Mesenchymal stem cell (in vitro differentiated cells and primary cell): ENCODE measurements at regions not wholly inside any gene's neighbourhood (a gene's known extent, or its start where the extent isn't known, plus 50 kb on each side); places are given as distances from the start of the nearest gene placed in this dataset.

Source experiments
- DNase-seq: peaks from one replicate; pipeline ENCODE4 v3.0.0-alpha.2; 2013
- H2AFZ ChIP-seq: one replicate; pipeline ENCODE4 v1.6.1; 2013; ENCODE audit warnings: low read depth, mild to moderate bottlenecking, control low read depth, inconsistent platforms, low read length, moderate library complexity
- H2AK5ac ChIP-seq: 2 replicates; pipeline ENCODE4 v1.6.1; 2013; ENCODE audit warnings: low read length, moderate library complexity, mild to moderate bottlenecking, inconsistent platforms; ENCODE audit not compliant: severe bottlenecking
- H2BK120ac ChIP-seq: one replicate; pipeline ENCODE4 v1.6.1; 2013; ENCODE audit warnings: low read depth, mild to moderate bottlenecking, inconsistent platforms, low read length, moderate library complexity
- H2BK12ac ChIP-seq, 2 experiments: one replicate each; pipeline ENCODE4 v1.6.1; 2013; ENCODE audit warnings: inconsistent platforms in 2 of 2, low read length in 2 of 2, mild to moderate bottlenecking in 2 of 2, moderate library complexity in 2 of 2, control low read depth in 1 of 2
- H2BK15ac ChIP-seq: one replicate; pipeline ENCODE4 v1.6.1; 2013; ENCODE audit warnings: mild to moderate bottlenecking, low read depth, inconsistent platforms; ENCODE audit not compliant: poor library complexity, severe bottlenecking
- H2BK5ac ChIP-seq: 2 replicates; pipeline ENCODE4 v1.6.1; 2013; ENCODE audit warnings: low read depth, mild to moderate bottlenecking, low read length, control low read depth, inconsistent platforms; ENCODE audit not compliant: poor library complexity, severe bottlenecking
- H3K14ac ChIP-seq, 2 experiments: one replicate each; pipeline ENCODE4 v1.6.1; 2013; ENCODE audit warnings: inconsistent platforms in 2 of 2, low read length in 2 of 2, control low read depth in 1 of 2, mild to moderate bottlenecking in 1 of 2, moderate library complexity in 1 of 2
- H3K18ac ChIP-seq, 2 experiments: one replicate each; pipeline ENCODE4 v1.6.1; 2013; ENCODE audit warnings: inconsistent platforms in 2 of 2, low read length in 2 of 2, control low read depth in 1 of 2, low read depth in 1 of 2, mild to moderate bottlenecking in 1 of 2
- H3K23ac ChIP-seq, 2 experiments: one replicate each; pipeline ENCODE4 v1.6.1; 2013; ENCODE audit warnings: inconsistent platforms in 2 of 2, low read length in 2 of 2, mild to moderate bottlenecking in 2 of 2, moderate library complexity in 2 of 2, control low read depth in 1 of 2
- H3K27ac ChIP-seq: 2 replicates; pipeline ENCODE4 v1.5.1; 2013; ENCODE audit warnings: mild to moderate bottlenecking, moderate library complexity, low read length, control low read depth, inconsistent platforms; ENCODE audit not compliant: poor library complexity, severe bottlenecking
- H3K27me3 ChIP-seq, 2 experiments: 2 replicates each; pipeline versions ENCODE4 v1.6.1 to v1.7.0; 2013; ENCODE audit warnings: low read length in 2 of 2, mild to moderate bottlenecking in 2 of 2, moderate library complexity in 2 of 2, control low read depth in 1 of 2, inconsistent platforms in 1 of 2; ENCODE audit not compliant: control insufficient read depth in 1 of 2, insufficient read depth in 1 of 2
- H3K36me3 ChIP-seq, 2 experiments: 2 replicates each; pipeline versions ENCODE4 v1.6.1 to v1.7.0; 2013; ENCODE audit warnings: low read length in 2 of 2, control low read depth in 1 of 2, inconsistent platforms in 1 of 2, low read depth in 1 of 2, mild to moderate bottlenecking in 1 of 2; ENCODE audit not compliant: insufficient read depth in 2 of 2, control insufficient read depth in 1 of 2
- H3K4ac ChIP-seq, 2 experiments: one replicate each; pipeline ENCODE4 v1.6.1; 2013; ENCODE audit warnings: inconsistent platforms in 2 of 2, low read length in 2 of 2, mild to moderate bottlenecking in 2 of 2, moderate library complexity in 2 of 2, control low read depth in 1 of 2, low read depth in 1 of 2
- H3K4me1 ChIP-seq: 2 replicates; pipeline ENCODE4 v1.6.1; 2013; ENCODE audit warnings: low read depth, low read length, control low read depth; ENCODE audit not compliant: control insufficient read depth, insufficient read depth
- H3K4me2 ChIP-seq: 2 replicates; pipeline ENCODE4 v1.6.1; 2013; ENCODE audit warnings: low read length, mild to moderate bottlenecking, inconsistent platforms; ENCODE audit not compliant: poor library complexity, severe bottlenecking
- H3K4me3 ChIP-seq, 2 experiments: 2 replicates each; pipeline versions ENCODE4 v1.5.1 to v1.7.0; 2013; ENCODE audit warnings: low read length in 2 of 2, mild to moderate bottlenecking in 2 of 2, control low read depth in 1 of 2, low read depth in 1 of 2; ENCODE audit not compliant: insufficient read depth in 1 of 2
- H3K79me1 ChIP-seq: replicated peaks from 2 replicates; pipeline ENCODE4 v1.6.1; 2013; ENCODE audit warnings: mild to moderate bottlenecking, control low read depth, low read length, inconsistent platforms; ENCODE audit not compliant: poor library complexity, severe bottlenecking
- H3K9ac ChIP-seq: 2 replicates; pipeline ENCODE4 v1.7.0; 2013; ENCODE audit warnings: mild to moderate bottlenecking, low read length, moderate library complexity
- H3K9me3 ChIP-seq: 2 replicates; pipeline ENCODE4 v1.7.0; 2013; ENCODE audit warnings: mild to moderate bottlenecking, low read length; ENCODE audit not compliant: control insufficient read depth
- H4K8ac ChIP-seq: one replicate; pipeline ENCODE4 v1.6.1; 2013; ENCODE audit warnings: inconsistent platforms, mild to moderate bottlenecking, low read length, moderate library complexity
- H4K91ac ChIP-seq: one replicate; pipeline ENCODE4 v1.6.1; 2013; ENCODE audit warnings: mild to moderate bottlenecking, low read length, inconsistent platforms
- WGBS: methylation state at CpG from one replicate; pipeline ENCODE4 v1.1.7; 2013; ENCODE audit warnings: mixed read lengths; 5-methylcytosine and 5-hydroxymethylcytosine counted together

GRCh38 chr12:82019533-82019932 is 260.4 kb upstream of the PPFIA2 start:
- no peaks in the 10 kb centered on the region for H3K79me1 ChIP-seq
- H3K14ac ChIP-seq, result no peak overlapping the region
- no peak overlapping the region for H2BK120ac ChIP-seq
- no peak overlapping the region for H2BK12ac ChIP-seq
- H3K4me3 ChIP-seq, result no peak overlapping the region
- peaks cover 6% of the 10 kb centered on the region for H3K9me3 ChIP-seq
- H3K9ac ChIP-seq, result no peak overlapping the region
- no peaks in the 10 kb centered on the region for H3K36me3 ChIP-seq
- no peak overlapping the region for H3K23ac ChIP-seq
- H4K91ac ChIP-seq, result no peak overlapping the region
- H3K4me2 ChIP-seq, result no peak overlapping the region
- no peaks in the 10 kb centered on the region for H3K27me3 ChIP-seq
- H2BK15ac ChIP-seq, result no peak overlapping the region
- H3K27ac ChIP-seq, result no peak overlapping the region
- no peak overlapping the region for H2BK5ac ChIP-seq
- H3K4ac ChIP-seq, result no peak overlapping the region
- no peak for DNase-seq
- no peak overlapping the region for H2AK5ac ChIP-seq
- no peaks in the 10 kb centered on the region for H3K4me1 ChIP-seq
- H2AFZ ChIP-seq, result no peak overlapping the region
- no peak overlapping the region for H4K8ac ChIP-seq
- H3K18ac ChIP-seq, result no peak overlapping the region

- Histone ChIP-seq H3K4me1 (no peaks in the 10 kb centered on the region), H4K91ac (no peak overlapping the region), H3K79me1 (no peaks in the 10 kb centered on the region), H2BK120ac (no peak overlapping the region), H2AFZ (no peak overlapping the region), H2AK5ac (no peak overlapping the region), H3K9me3 (peaks cover 4% of the 10 kb centered on the region), H3K23ac (no peak overlapping the region), H2BK5ac (no peak overlapping the region), H3K4me2 (no peak overlapping the region), H3K27ac (peak overlapping the region; percentile 66), H2BK15ac (no peak overlapping the region), H3K27me3 (no peaks in the 10 kb centered on the region), H3K4me3 (no peak overlapping the region), H4K8ac (no peak overlapping the region), H3K4ac (no peak overlapping the region), H3K18ac (no peak overlapping the region), H3K14ac (no peak overlapping the region), H3K36me3 (no peaks in the 10 kb centered on the region), H3K9ac (no peak overlapping the region), H2BK12ac (no peak overlapping the region)
- DNase-seq, result no peak
- no CpG with 5 or more reads among the region's 1 CpG for WGBS
These were observed 256.6 kb upstream of the PPFIA2 start for GRCh38 chr12:82015623-82016347.

GRCh38 chr12:82012176-82012575 is 253.0 kb upstream of the PPFIA2 start:
- H2BK5ac ChIP-seq, result no peak overlapping the region
- no peak overlapping the region for H3K27ac ChIP-seq
- no peak overlapping the region for H3K14ac ChIP-seq
- no peak overlapping the region for H3K4me3 ChIP-seq
- no peak overlapping the region for H4K8ac ChIP-seq
- H2AFZ ChIP-seq, result no peak overlapping the region
- H3K9ac ChIP-seq, result no peak overlapping the region
- no peak overlapping the region for H2BK12ac ChIP-seq
- no peaks in the 10 kb centered on the region for H3K79me1 ChIP-seq
- 84% methylated on average over 4 of the region's 4 CpGs for WGBS
- H3K4me2 ChIP-seq, result no peak overlapping the region
- no peaks in the 10 kb centered on the region for H3K36me3 ChIP-seq
- H3K4me1 ChIP-seq, result no peaks in the 10 kb centered on the region
- H2BK15ac ChIP-seq, result no peak overlapping the region
- H3K9me3 ChIP-seq, result peaks cover 2% of the 10 kb centered on the region
- DNase-seq, result no peak
- H3K23ac ChIP-seq, result no peak overlapping the region
- H2AK5ac ChIP-seq, result no peak overlapping the region
- H2BK120ac ChIP-seq, result no peak overlapping the region
- H3K27me3 ChIP-seq, result no peaks in the 10 kb centered on the region
- H4K91ac ChIP-seq, result no peak overlapping the region
- H3K4ac ChIP-seq, result no peak overlapping the region
- H3K18ac ChIP-seq, result no peak overlapping the region

GRCh38 chr12:82009524-82009923 is 250.4 kb upstream of the PPFIA2 start:
- Histone ChIP-seq H3K27me3 (no peaks in the 10 kb centered on the region), H3K9me3 (peaks cover 3% of the 10 kb centered on the region), H2BK15ac (no peak overlapping the region), H3K23ac (no peak overlapping the region), H3K4me1 (no peaks in the 10 kb centered on the region), H3K18ac (no peak overlapping the region), H4K91ac (no peak overlapping the region), H3K4me2 (no peak overlapping the region), H3K9ac (no peak overlapping the region), H4K8ac (no peak overlapping the region), H3K4me3 (no peak overlapping the region), H2BK5ac (no peak overlapping the region), H3K14ac (no peak overlapping the region), H2AFZ (no peak overlapping the region), H2BK120ac (no peak overlapping the region), H2AK5ac (no peak overlapping the region), H2BK12ac (no peak overlapping the region), H3K36me3 (no peaks in the 10 kb centered on the region), H3K4ac (no peak overlapping the region), H3K79me1 (no peaks in the 10 kb centered on the region), H3K27ac (no peak overlapping the region)
- WGBS, result 61% methylated on average over 2 of the region's 2 CpGs
- DNase-seq, result no peak
